Activated effector memory CD4-positive, alpha-beta T cell treated with anti-CD3 and anti-CD28 coated beads, Interleukin-2, amount 50 U/mL, for 16 hours (primary cell): ENCODE measurements at regions not wholly inside any gene's neighbourhood (a gene's known extent, or its start where the extent isn't known, plus 50 kb on each side); places are given as distances from the start of the nearest gene placed in this dataset.

Source experiments
- DNase-seq: peaks from one replicate; pipeline ENCODE4 v3.0.0-alpha.2; 2020

DNA sequence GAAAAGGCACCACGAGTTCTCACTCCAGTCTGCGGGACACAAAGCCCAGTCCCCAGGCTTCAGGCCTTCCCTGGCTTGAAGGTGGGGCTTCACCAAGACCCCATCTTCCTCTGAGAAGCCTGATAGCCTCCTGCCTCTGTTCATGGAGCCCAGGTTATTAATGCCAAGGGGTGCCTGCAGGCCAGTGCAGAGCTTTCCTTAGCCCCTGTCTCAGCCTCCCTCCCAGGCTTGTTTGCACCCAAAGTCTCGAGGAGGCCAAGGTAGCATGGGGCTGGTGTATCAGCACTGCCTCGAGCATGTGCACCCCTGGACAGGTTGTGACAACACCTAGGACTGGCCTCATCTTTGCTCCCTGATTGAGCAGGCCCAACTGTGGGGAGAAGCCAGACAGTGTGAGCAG, 108.1 kb upstream of the PCDH15 start:
- peak; percentile 34 for DNase-seq

- DNase-seq = no peak
These were observed 107.0 kb upstream of the PCDH15 start for GRCh38 chr10:54908019-54908418.

DNA sequence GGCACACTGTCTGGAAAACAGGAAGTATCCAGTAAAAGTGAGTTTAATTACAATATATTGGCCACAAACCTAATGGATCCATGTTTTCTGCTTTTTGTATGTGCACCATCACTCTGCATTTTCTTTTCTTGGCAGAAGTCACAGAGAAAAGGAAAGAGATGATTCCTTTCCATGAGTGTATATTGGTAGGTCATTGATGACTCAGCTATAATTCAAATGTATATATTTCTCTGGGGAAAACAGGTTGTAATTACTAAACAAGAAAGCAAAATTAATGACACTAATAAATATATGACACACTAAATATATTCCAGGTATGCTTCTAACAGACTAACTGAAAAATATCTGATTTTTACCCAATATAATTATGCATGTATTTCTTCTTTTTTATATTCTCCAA, 105.9 kb upstream of the PCDH15 start:
- no peak for DNase-seq

GRCh38 chr10:54905578-54906192, 104.7 kb upstream of the PCDH15 start:
- DNase-seq = no peak

DNA sequence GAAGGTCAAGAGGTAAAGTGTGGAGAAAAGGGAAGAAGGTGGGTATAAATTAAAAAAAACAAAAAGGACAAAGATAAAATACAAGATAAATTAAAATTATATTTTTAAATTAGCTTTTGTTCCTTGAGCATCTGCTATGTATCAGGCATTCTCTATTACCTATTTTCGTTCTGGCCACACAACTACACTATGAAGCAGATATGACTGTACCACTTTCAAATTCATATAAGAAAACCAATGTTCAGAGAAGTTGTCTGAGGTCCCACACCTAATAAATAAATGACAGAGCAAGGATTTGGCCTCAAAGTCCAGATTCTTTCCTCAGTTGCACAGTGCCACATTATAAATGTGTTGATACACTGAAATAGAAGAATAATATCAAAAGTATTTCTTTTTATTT, 103.8 kb upstream of the PCDH15 start:
- no peak for DNase-seq

GRCh38 chr10:54903745-54904144, 102.7 kb upstream of the PCDH15 start:
- no peak for DNase-seq

DNA sequence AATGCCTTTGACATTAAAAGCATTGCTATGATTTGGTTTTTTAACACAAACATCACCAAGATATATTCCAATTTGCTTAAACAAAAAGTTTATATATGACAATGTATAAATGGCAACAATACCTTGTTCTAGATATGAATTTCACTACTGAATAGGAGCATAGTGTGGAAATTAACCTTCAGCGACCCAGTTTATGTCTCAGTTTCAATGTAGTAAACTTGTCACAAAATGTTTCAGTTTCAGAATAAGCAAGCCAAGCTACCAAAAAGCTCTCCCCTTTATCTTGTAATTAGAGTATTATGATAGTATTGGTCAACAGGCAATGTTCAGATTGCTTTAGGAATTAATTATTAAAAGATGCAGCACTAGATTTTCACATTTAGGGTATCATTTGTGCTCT, 99.6 kb upstream of the PCDH15 start:
- DNase-seq = no peak

GRCh38 chr10:54880996-54881395, 80.0 kb upstream of the PCDH15 start:
- no peak for DNase-seq

DNA sequence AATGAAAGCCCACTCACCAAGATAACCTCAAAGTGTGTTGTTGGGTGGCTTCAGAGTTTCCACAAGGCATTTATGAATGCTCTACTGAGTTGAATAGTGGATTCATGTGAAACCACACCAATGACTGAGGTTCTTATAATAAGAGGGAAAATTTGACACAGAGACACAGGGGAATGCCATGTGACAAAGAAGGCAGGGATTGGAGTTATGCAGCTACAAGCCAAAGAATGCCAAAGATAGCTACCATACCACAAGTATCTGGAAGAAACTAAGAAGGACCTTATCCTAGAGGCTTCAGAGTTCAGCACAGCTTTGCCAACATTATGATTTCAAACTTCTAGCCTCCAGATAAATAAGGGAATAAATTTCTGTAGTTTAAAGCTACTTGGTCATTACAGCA, 68.0 kb upstream of the PCDH15 start:
- DNase-seq = no peak

GRCh38 chr10:54866666-54867065, 65.6 kb upstream of the PCDH15 start:
- no peak for DNase-seq

- DNase-seq = no peak
These were observed 53.8 kb upstream of the PCDH15 start for GRCh38 chr10:54854843-54855242.

DNA sequence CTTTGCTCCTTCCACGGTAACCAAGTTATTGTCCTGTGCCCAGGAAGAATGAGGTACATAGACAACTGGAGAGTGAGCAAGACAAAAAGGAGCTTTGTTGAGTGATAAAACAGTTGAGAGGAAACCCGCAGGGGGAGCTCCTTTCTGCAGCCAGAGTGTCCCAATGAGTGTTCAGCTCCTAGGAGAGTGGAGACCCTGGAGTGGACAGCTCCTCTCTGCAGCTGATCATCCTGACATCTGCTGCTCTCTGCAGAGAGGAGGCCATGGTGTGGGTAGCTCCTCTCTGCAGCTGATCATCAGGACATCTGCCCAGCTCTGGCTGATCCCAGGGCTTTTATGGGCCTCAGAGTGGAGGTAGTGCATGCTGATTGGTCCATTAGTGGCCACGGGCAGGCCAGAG, 53.4 kb upstream of the PCDH15 start:
- DNase-seq = no peak

DNA sequence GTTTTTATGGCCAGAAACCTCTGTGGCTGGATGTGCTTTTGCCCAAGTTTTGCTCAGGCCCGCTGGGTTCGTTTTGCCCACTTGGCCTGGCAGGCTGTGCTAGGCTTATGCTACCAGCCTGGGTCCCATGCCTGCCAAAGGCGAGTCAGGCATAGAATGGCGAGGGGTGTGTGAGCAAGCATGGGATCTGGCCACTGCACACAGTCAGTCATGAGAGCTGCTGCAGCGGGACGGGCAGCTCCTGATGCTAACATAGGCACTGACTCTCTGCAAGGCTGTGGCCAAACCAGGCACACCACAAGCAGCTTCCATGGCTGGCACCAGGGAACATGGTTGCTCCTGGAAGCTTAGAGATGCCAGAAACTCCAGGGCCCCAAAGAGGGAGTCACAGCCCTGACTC, 52.9 kb upstream of the PCDH15 start:
- no peak for DNase-seq
